ENCODE measurements at regions not wholly inside any gene's neighbourhood (a gene's known extent, or its start where the extent isn't known, plus 50 kb on each side); places are given as distances from the start of the nearest gene placed in this dataset.

- DNase-seq, result no peak
Measured at GRCh38 chr18:76113101-76113500, 381.9 kb downstream of the ZNF516 start.

GRCh38 chr18:76102626-76103025 lies 392.4 kb downstream of the ZNF516 start:
- no peak for DNase-seq

GRCh38 chr18:76102156-76102555 lies 392.9 kb downstream of the ZNF516 start:
- DNase-seq, result no peak

- DNase-seq, result no peak
Measured at GRCh38 chr18:76099931-76100457, 395.0 kb downstream of the ZNF516 start.

GRCh38 chr18:76098674-76099411 lies 396.2 kb downstream of the ZNF516 start:
- DNase-seq, result no peak

- DNase-seq, result no peak
Measured at GRCh38 chr18:76081536-76081935, 413.5 kb downstream of the ZNF516 start.

- no peak for DNase-seq
Measured at GRCh38 chr18:76080430-76080829, 414.6 kb downstream of the ZNF516 start.

GRCh38 chr18:76075777-76076176 lies 419.3 kb downstream of the ZNF516 start:
- DNase-seq, result no peak

- DNase-seq, result no peak
Measured at GRCh38 chr18:76064998-76065397, 430.0 kb downstream of the ZNF516 start.

GRCh38 chr18:76058146-76058545 lies 436.9 kb downstream of the ZNF516 start:
- no peak for DNase-seq

GRCh38 chr18:76057386-76057785 lies 437.7 kb downstream of the ZNF516 start:
- no peak for DNase-seq

- DNase-seq, result no peak
Measured at GRCh38 chr18:76056471-76057110, 438.5 kb downstream of the ZNF516 start.

- DNase-seq, result no peak
Measured at GRCh38 chr18:76055578-76055977, 439.5 kb downstream of the ZNF516 start.

GRCh38 chr18:76055025-76055424 lies 440.0 kb downstream of the ZNF516 start:
- DNase-seq, result no peak

- no peak for DNase-seq
Measured at GRCh38 chr18:76054156-76054555, 440.9 kb downstream of the ZNF516 start.

GRCh38 chr18:76053551-76053950 lies 441.5 kb downstream of the ZNF516 start:
- no peak for DNase-seq

GRCh38 chr18:76052227-76052595 lies 442.8 kb downstream of the ZNF516 start:
- DNase-seq, result no peak

- DNase-seq, result no peak
Measured at GRCh38 chr18:76051396-76052226, 443.4 kb downstream of the ZNF516 start.

GRCh38 chr18:76046221-76046620 lies 448.8 kb downstream of the ZNF516 start:
- DNase-seq, result no peak

GRCh38 chr18:76042511-76042910 lies 452.5 kb downstream of the ZNF516 start:
- DNase-seq, result no peak

GRCh38 chr18:76018210-76018609 lies 476.8 kb downstream of the ZNF516 start:
- no peak for DNase-seq

- no peak for DNase-seq
Measured at GRCh38 chr18:76013057-76013456, 482.0 kb downstream of the ZNF516 start.

GRCh38 chr18:76005632-76006208 lies 489.3 kb downstream of the ZNF516 start:
- DNase-seq, result no peak
